HCT116 (cell line): ENCODE measurements at regions not wholly inside any gene's neighbourhood (a gene's known extent, or its start where the extent isn't known, plus 50 kb on each side); places are given as distances from the start of the nearest gene placed in this dataset.

ENCODE experiments used
- ATAC-seq: fragments of 200-7000 bp; cut with Tn5 transposase; 2 replicates; pipeline ENCODE4 v1.9.1; 2020; ENCODE audit warnings: mild to moderate bottlenecking, moderate library complexity
- BruUV-seq: library from RNA; stranded (reverse); fragments of 400-500 nt; replicated peaks from 2 replicates; lab custom pipeline; 2021; lab: Mats Ljungman, UMichigan
- CTCF ChIA-PET: fragments of 300-600 bp; sonication (Branson Sonifier 250); formaldehyde crosslinking; loops from one replicate; lab custom pipeline; 2021; ENCODE audit warnings: antibody characterized with exemption; lab: Charles Lee
- POLR2A ChIA-PET: fragments of 300-600, 350-600 bp; sonication (Branson Sonifier 250); formaldehyde crosslinking; loops from one replicate; lab custom pipeline; 2021; ENCODE audit warnings: antibody characterized with exemption; lab: Charles Lee
- RAD21 ChIA-PET, 2 experiments: fragments of 300-600 bp; sonication (Branson Sonifier 250); formaldehyde crosslinking; loops; one replicate each; lab custom pipeline; 2023; ENCODE audit warnings: low total read pairs in 2 of 2; ENCODE audit not compliant: uncharacterized antibody in 2 of 2, unreplicated experiment in 2 of 2, low non-redundant PET in 1 of 2; lab: Charles Lee
- DNase-seq: peaks from one replicate; pipeline ENCODE4 v3.0.0-alpha.2; 2010; ENCODE audit warnings: low read depth, low spot score
- H2AFZ ChIP-seq: fragments of 200-600 bp; shearing (Covaris generic), sonication (generic); 2 replicates; pipeline ENCODE4 v1.6.1; 2017; ENCODE audit warnings: low read depth, mixed run types, mixed read lengths, antibody characterized with exemption, low read length; ENCODE audit not compliant: poor library complexity, severe bottlenecking
- H3K27ac ChIP-seq: 2 replicates; pipeline ENCODE4 v1.5.1; 2012; ENCODE audit warnings: low read depth, low read length
- H3K27me3 ChIP-seq: fragments of 200-600 bp; sonication (generic); 2 replicates; pipeline ENCODE4 v1.6.1; 2016; ENCODE audit warnings: mixed run types, low read length, mixed read lengths; ENCODE audit not compliant: insufficient read depth
- H3K36me3 ChIP-seq, 2 experiments: fragments of 200-500 bp in 1 of 2; fragments of 200-600 bp in 1 of 2; sonication (Bioruptor generic) in 1 of 2; sonication (generic) in 1 of 2; 2 replicates each; pipeline versions ENCODE4 v1.5.1 to v1.6.1; 2014 to 2016; ENCODE audit warnings: low read length in 2 of 2, inconsistent platforms in 1 of 2, mixed read lengths in 1 of 2, mixed run types in 1 of 2; ENCODE audit not compliant: insufficient read depth in 2 of 2, control insufficient read depth in 1 of 2
- H3K4me1 ChIP-seq, 2 experiments: fragments of 200-600 bp in 1 of 2; sonication (generic) in 1 of 2; 2 replicates each; pipeline versions ENCODE4 v1.5.1 to v1.6.1; 2012 to 2017; ENCODE audit warnings: low read length in 2 of 2, inconsistent platforms in 1 of 2, mild to moderate bottlenecking in 1 of 2, mixed read lengths in 1 of 2, mixed run types in 1 of 2, moderate library complexity in 1 of 2; ENCODE audit not compliant: insufficient read depth in 2 of 2, control insufficient read depth in 1 of 2
- H3K4me2 ChIP-seq: fragments of 200-600 bp; sonication (generic); 2 replicates; pipeline ENCODE4 v1.6.1; 2017; ENCODE audit warnings: mixed run types, low read length, mixed read lengths
- H3K4me3 ChIP-seq, 2 experiments: fragments of 200-600 bp in 1 of 2; sonication (generic) in 1 of 2; replicated peaks in 1 of 2; 2 replicates each; pipeline ENCODE4 v1.5.1; 2011 to 2016; ENCODE audit warnings: low read length in 2 of 2, control low read depth in 1 of 2, low read depth in 1 of 2, mild to moderate bottlenecking in 1 of 2, mixed read lengths in 1 of 2, mixed run types in 1 of 2
- H3K79me2 ChIP-seq: fragments of 200-600 bp; sonication (generic); 2 replicates; pipeline ENCODE4 v1.6.1; 2017; ENCODE audit warnings: mild to moderate bottlenecking, mixed run types, low read length, moderate library complexity, mixed read lengths; ENCODE audit not compliant: insufficient read depth
- H3K9ac ChIP-seq: fragments of 200-600 bp; sonication (generic); 2 replicates; pipeline ENCODE4 v1.6.1; 2016; ENCODE audit warnings: low read length, mixed read lengths
- H3K9me2 ChIP-seq: fragments of 200-600 bp; sonication (generic), shearing (Covaris generic); 2 replicates; pipeline ENCODE4 v1.6.1; 2017; ENCODE audit warnings: mixed run types, mild to moderate bottlenecking, moderate library complexity; ENCODE audit not compliant: insufficient read depth
- H3K9me3 ChIP-seq, 2 experiments: fragments of 200-500 bp in 1 of 2; fragments of 200-600 bp in 1 of 2; sonication (Bioruptor generic) in 1 of 2; sonication (generic) in 1 of 2; 2 replicates each; pipeline ENCODE4 v1.6.1; 2014 to 2017; ENCODE audit warnings: low read length in 2 of 2, mixed read lengths in 2 of 2, inconsistent platforms in 1 of 2, low read depth in 1 of 2, mild to moderate bottlenecking in 1 of 2, mixed run types in 1 of 2, moderate library complexity in 1 of 2; ENCODE audit not compliant: control insufficient read depth in 1 of 2, insufficient read depth in 1 of 2
- H4K20me1 ChIP-seq: fragments of 200-600 bp; sonication (generic), shearing (Covaris generic); 2 replicates; pipeline ENCODE4 v1.6.1; 2017; ENCODE audit warnings: mixed run types, mild to moderate bottlenecking, moderate library complexity; ENCODE audit not compliant: insufficient read depth
- CBX3 ChIP-seq: IDR thresholded peaks from 2 replicates; pipeline ENCODE4 v1.6.1; 2012; ENCODE audit warnings: low read depth
- CEBPB ChIP-seq: IDR thresholded peaks from 2 replicates; pipeline ENCODE4 v1.6.1; 2012; ENCODE audit warnings: low read depth
- EGR1 ChIP-seq: IDR thresholded peaks from 2 replicates; pipeline ENCODE4 v1.6.1; 2012; ENCODE audit warnings: low read depth
- ELF1 ChIP-seq: IDR thresholded peaks from 2 replicates; pipeline ENCODE4 v1.6.1; 2012; ENCODE audit warnings: low read depth, borderline replicate concordance
- EZH2 ChIP-seq: fragments of 200-600 bp; sonication (generic); IDR thresholded peaks from 2 replicates; pipeline ENCODE4 v1.6.1; 2017; ENCODE audit warnings: antibody characterized with exemption, mixed run types
- EZH2phosphoT487 ChIP-seq: fragments of 200-600 bp; IDR thresholded peaks from 2 replicates; pipeline ENCODE4 v1.6.1; 2018; ENCODE audit warnings: antibody characterized with exemption, borderline replicate concordance
- FOSL1 ChIP-seq: IDR thresholded peaks from 2 replicates; pipeline ENCODE4 v1.6.1; 2012; ENCODE audit warnings: low read depth
- JUND ChIP-seq: IDR thresholded peaks from 2 replicates; pipeline ENCODE4 v1.6.1; 2012
- POLR2A ChIP-seq: IDR thresholded peaks from 2 replicates; pipeline ENCODE4 v1.7.0; 2011; ENCODE audit warnings: borderline replicate concordance; ENCODE audit not compliant: insufficient read depth, insufficient read length; ENCODE audit errors: extremely low read depth
- RAD21 ChIP-seq: IDR thresholded peaks from 2 replicates; pipeline ENCODE4 v1.6.1; 2012; ENCODE audit warnings: low read depth, mild to moderate bottlenecking
- SIN3A ChIP-seq: IDR thresholded peaks from 2 replicates; pipeline ENCODE4 v1.6.1; 2012; ENCODE audit warnings: low read depth
- SRF ChIP-seq: IDR thresholded peaks from 2 replicates; pipeline ENCODE4 v1.6.1; 2012; ENCODE audit warnings: low read depth
- ZFX ChIP-seq: fragments of 450-650 bp; IDR thresholded peaks from 2 replicates; pipeline ENCODE4 v1.6.1; 2017
- ZNF274 ChIP-seq: fragments of 200-500 bp; sonication (Bioruptor generic); IDR thresholded peaks from 2 replicates; pipeline ENCODE4 v1.6.1; 2014; ENCODE audit warnings: mild to moderate bottlenecking, low read depth, low read length, inconsistent platforms
- intact Hi-C: fragments of 100-400 bp; cut with micrococcal nuclease; formaldehyde crosslinking; loops from 2 replicates; pipeline ENCODE4 v1.10.0; 2022
- TF ChIP-seq, protein P1 (sequence below): IDR thresholded peaks from 2 replicates; pipeline ENCODE4 v1.6.1; 2011; ENCODE audit warnings: mild to moderate bottlenecking, low read length, moderate library complexity; ENCODE audit not compliant: insufficient replicate concordance; ENCODE audit errors: extremely low read depth

DNA sequence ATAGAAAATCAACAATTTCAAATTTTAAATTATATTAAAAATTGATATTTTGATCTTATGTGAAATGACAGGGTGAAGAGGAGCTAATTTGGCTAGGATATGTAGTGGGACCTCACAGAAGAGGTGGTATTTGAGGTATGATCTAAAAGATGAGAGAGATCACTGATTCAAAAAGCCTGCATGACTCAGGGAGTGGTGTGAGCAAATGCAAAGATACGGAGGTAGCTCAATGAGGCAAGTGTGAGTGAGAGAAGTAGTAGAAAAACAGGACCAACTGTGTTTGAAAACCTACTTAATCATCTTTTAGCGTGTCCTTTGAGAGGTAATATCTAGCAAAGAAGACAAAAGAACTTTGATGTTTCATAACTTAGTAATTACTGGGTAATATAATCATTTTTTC, 557.5 kb downstream of the DSC3 start (continued):
- TF ChIP-seq, protein P1, sequence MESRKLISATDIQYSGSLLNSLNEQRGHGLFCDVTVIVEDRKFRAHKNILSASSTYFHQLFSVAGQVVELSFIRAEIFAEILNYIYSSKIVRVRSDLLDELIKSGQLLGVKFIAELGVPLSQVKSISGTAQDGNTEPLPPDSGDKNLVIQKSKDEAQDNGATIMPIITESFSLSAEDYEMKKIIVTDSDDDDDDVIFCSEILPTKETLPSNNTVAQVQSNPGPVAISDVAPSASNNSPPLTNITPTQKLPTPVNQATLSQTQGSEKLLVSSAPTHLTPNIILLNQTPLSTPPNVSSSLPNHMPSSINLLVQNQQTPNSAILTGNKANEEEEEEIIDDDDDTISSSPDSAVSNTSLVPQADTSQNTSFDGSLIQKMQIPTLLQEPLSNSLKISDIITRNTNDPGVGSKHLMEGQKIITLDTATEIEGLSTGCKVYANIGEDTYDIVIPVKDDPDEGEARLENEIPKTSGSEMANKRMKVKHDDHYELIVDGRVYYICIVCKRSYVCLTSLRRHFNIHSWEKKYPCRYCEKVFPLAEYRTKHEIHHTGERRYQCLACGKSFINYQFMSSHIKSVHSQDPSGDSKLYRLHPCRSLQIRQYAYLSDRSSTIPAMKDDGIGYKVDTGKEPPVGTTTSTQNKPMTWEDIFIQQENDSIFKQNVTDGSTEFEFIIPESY, result no peak

DNA sequence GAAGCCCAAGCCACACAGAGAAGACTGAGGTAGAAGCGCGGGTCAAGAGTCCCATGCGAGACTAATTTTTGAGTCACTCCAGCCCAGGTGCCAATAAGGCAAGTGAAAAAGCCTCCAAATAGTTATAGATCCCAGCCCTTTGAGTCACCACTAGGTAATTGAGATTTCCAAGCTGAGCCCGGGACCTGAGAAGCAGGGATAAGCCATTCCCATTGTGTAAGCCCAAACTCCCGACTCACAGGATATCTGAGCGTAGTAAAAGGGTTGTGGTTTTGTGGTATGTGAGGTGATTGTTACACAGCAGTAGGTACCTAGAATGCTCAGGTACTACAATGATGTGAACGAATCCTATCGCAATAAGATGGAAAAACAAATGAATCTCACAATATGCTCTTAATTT, 560.7 kb downstream of the DSC3 start:
- H3K4me1 ChIP-seq, result no peaks in the 10 kb centered on the region
- POLR2A ChIA-PET, result no interaction called here
- intact Hi-C loops, result no loop called here
- ATAC-seq (no peak), DNase-seq (no peak)
- no peak overlapping the region for H3K4me3 ChIP-seq
- RAD21 ChIA-PET, result no interaction called here
- H3K9me2 ChIP-seq, result no peaks in the 10 kb centered on the region
- no peaks in the 10 kb centered on the region for H3K79me2 ChIP-seq
- H3K27ac ChIP-seq, result no peak overlapping the region
- no peaks in the 10 kb centered on the region for H3K9me3 ChIP-seq
- no peak overlapping the region for H3K9ac ChIP-seq
- H3K27me3 ChIP-seq, result no peaks in the 10 kb centered on the region
- BruUV-seq, result no TSS peak
- CTCF ChIA-PET, result no interaction called here
- no peak overlapping the region for H3K4me2 ChIP-seq
- no peak for TF ChIP-seq RAD21
- TF ChIP-seq ZNF274, result no peak
- no peak for TF ChIP-seq EZH2
- TF ChIP-seq JUND, result no peak
- no peak for TF ChIP-seq ELF1
- no peak for TF ChIP-seq CBX3
- no peak for TF ChIP-seq EZH2phosphoT487
- no peak for TF ChIP-seq POLR2A
- no peak for TF ChIP-seq ZFX
- TF ChIP-seq SRF, result no peak
- TF ChIP-seq CEBPB, result no peak
- no peak for TF ChIP-seq SIN3A
- no peak for TF ChIP-seq EGR1
- TF ChIP-seq FOSL1, result no peak
- H4K20me1 ChIP-seq, result no peaks in the 10 kb centered on the region
- H2AFZ ChIP-seq, result no peak overlapping the region
- H3K36me3 ChIP-seq, result no peaks in the 10 kb centered on the region
